Right atrium auricular region (tissue), 2 donors: ENCODE measurements at regions not wholly inside any gene's neighbourhood (a gene's known extent, or its start where the extent isn't known, plus 50 kb on each side); places are given as distances from the start of the nearest gene placed in this dataset.
"Not testable (repeated sequence)": the region's sequence is repeated elsewhere in the genome, so short reads cannot be mapped to it uniquely, and the experiment has no call there.

ENCODE experiments used
- DNase-seq: peaks from one replicate; pipeline ENCODE4 v3.0.0-alpha.2; 2019; ENCODE audit warnings: low spot score
- H3K27ac ChIP-seq, 2 donors: fragments of 200-600 bp; sonication (generic); 1 replicate in 1 of 2; 2 replicates in 1 of 2; pipeline ENCODE4 v1.5.1; 2016 to 2019
- H3K27me3 ChIP-seq, 2 donors: fragments of 200-600 bp; sonication (generic); one replicate each; pipeline versions ENCODE4 v1.5.1 to v1.6.0; 2017 to 2019
- H3K36me3 ChIP-seq: fragments of 200-600 bp; sonication (generic); one replicate; pipeline ENCODE4 v1.5.1; 2016
- H3K4me1 ChIP-seq, 2 donors: fragments of 200-600 bp; sonication (generic); one replicate each; pipeline versions ENCODE4 v1.5.1 to v1.6.0; 2017 to 2019
- H3K4me3 ChIP-seq, 2 donors: fragments of 200-600 bp; sonication (generic); 1 replicate in 1 of 2; 2 replicates in 1 of 2; pipeline ENCODE4 v1.5.1; 2017 to 2019; ENCODE audit warnings: mild to moderate bottlenecking in 1 of 2, moderate library complexity in 1 of 2
- H3K9me3 ChIP-seq, 2 donors: fragments of 200-600 bp; sonication (generic); one replicate each; pipeline ENCODE4 v1.5.1; 2019
- TF ChIP-seq, protein P1 (sequence below), 2 donors: fragments of 200-600 bp; sonication (generic); IDR thresholded peaks; one replicate each; pipeline ENCODE4 v1.5.1; 2019; ENCODE audit warnings: antibody characterized with exemption in 2 of 2

DNA sequence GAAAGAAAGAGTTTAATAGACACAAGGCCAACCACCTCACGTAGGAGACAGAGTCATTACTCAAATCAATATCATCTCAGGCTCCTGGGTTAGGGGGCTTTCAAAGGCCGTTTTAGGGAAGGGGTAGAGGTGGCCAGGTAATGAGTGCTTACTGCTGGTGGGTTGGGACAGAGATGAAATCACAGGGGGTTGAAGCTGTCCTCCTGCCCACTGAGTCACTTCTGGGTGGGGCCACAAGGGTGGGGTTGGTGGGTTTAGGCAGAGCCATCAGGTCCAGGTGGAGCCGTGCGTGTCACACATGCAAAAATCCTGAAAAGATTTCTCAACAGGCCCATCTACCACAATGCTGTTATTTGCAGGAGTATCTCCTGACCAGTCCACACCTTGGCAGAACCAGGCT is 167.0 kb upstream of the EXOC2 start:
- H3K9me3 ChIP-seq, result no peaks in the 10 kb centered on the region

DNA sequence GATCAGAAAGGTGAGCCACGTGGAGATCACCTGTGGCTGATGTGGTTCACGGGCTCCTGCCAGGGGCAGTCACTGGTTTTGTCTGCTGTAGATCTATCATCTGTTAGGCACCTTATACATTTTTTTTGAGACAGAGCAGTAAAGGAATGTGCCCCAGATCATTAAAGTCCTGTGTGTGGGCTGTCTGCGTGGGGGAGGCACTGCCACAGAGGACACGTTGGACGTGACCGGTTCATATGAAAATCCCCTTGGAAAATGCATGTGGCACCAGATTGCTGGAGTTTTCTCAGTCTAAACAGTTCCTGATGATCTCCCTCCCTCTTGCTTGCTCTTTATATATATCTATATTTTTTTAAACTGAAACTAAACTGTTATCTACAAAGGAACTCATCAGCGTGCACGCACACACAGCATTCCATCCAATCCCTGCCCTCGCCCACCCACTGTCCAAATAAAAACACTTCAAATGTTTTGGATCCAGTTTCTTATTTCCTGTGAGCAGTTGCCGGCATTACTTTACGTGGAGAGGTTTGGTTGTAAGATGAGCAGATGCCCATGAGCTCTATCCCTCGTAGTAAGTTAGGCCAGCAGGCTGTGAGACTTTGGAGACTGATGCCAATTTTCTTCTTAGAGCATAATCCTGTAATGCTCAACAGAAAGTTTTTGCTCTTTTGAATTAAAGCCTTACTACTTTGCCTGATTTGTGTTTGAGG is 161.6 kb upstream of the EXOC2 start:
- no peak for DNase-seq
- Histone ChIP-seq H3K9me3 (no peaks in the 10 kb centered on the region), H3K27me3 (no peaks in the 10 kb centered on the region), H3K4me3 (no peak overlapping the region), H3K36me3 (no peaks in the 10 kb centered on the region), H3K4me1 (no peaks in the 10 kb centered on the region), H3K27ac (no peak overlapping the region)
- TF ChIP-seq, protein P1, sequence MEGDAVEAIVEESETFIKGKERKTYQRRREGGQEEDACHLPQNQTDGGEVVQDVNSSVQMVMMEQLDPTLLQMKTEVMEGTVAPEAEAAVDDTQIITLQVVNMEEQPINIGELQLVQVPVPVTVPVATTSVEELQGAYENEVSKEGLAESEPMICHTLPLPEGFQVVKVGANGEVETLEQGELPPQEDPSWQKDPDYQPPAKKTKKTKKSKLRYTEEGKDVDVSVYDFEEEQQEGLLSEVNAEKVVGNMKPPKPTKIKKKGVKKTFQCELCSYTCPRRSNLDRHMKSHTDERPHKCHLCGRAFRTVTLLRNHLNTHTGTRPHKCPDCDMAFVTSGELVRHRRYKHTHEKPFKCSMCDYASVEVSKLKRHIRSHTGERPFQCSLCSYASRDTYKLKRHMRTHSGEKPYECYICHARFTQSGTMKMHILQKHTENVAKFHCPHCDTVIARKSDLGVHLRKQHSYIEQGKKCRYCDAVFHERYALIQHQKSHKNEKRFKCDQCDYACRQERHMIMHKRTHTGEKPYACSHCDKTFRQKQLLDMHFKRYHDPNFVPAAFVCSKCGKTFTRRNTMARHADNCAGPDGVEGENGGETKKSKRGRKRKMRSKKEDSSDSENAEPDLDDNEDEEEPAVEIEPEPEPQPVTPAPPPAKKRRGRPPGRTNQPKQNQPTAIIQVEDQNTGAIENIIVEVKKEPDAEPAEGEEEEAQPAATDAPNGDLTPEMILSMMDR (IDR thresholded peaks at IDR 0.05), result no peak

More for the DNA sequence above, 167.0 kb upstream of the EXOC2 start:
- Histone ChIP-seq H3K27ac (no peak overlapping the region), H3K4me3 (no peak overlapping the region), H3K36me3 (no peaks in the 10 kb centered on the region), H3K27me3 (no peaks in the 10 kb centered on the region), H3K4me1 (no peaks in the 10 kb centered on the region)
- DNase-seq, result no peak
- TF ChIP-seq, protein P1 (IDR thresholded peaks at IDR 0.05), result no peak

DNA sequence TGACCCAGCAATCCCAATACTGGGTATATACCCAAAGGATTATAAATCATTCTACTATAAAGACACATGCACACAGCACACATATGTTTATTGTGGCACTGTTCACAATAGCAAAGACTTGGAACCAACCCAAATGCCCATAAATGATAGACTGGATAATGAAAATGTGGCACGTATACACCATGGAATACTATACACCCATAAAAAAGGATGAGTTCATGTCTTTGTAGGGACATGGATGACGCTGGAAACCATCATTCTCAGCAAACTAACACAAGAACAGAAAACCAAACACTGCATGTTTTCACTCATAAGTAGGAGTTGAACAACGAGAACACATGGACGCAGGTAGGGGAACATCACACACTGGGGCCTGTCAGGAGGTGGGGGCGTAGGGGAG is 159.3 kb upstream of the EXOC2 start:
- not testable (repeated sequence) for H3K27me3 ChIP-seq, H3K27ac ChIP-seq, DNase-seq, H3K9me3 ChIP-seq, H3K36me3 ChIP-seq, H3K4me3 ChIP-seq, H3K4me1 ChIP-seq

DNA sequence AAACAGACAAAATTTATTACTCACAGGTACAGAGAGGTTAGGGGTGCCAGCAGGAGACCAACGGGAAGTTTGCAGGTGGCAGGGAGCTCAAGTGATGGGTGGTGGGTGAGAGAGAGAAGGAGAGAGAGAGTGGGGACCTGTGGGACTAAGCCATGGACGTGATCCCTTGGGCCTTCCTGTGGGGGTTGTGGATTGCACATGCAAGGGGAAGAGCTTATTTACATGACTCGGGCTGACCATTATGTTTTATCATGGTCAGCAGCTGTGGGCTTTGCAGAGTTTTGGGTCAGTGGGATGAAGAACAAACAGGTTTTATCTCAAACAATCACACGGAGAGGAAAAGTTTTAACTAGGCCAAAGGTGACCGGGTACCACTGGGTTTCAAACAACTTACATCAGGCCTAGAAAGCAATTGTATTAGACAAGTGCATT is 156.2 kb upstream of the EXOC2 start:
- H3K4me3 ChIP-seq, result no peak overlapping the region
- no peak overlapping the region for H3K27ac ChIP-seq
- no peaks in the 10 kb centered on the region for H3K27me3 ChIP-seq
- H3K9me3 ChIP-seq, result no peaks in the 10 kb centered on the region
- H3K36me3 ChIP-seq, result no peaks in the 10 kb centered on the region
- DNase-seq, result no peak
- TF ChIP-seq, protein P1 (IDR thresholded peaks at IDR 0.05), result no peak
- no peaks in the 10 kb centered on the region for H3K4me1 ChIP-seq

DNA sequence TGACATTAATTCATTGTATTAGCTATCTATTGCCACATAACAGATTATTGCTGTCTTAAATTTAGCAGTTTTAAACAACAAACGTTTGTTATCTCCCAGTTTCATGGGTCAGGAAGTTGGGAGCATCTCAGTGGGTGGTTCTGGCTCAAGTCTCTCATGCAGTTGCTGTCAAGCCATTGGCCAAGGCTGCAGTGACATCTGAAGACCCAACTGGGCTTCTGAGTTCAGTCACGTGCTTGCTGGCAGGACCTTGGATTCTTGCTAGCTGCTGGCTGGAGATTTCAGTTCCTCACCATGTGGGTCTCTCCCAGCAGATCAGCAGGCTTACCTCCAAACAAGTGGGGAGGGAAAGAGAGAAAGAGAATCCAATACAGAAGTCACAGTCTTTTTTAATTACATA is 152.6 kb upstream of the EXOC2 start:
- no peak overlapping the region for H3K4me3 ChIP-seq
- H3K36me3 ChIP-seq, result no peaks in the 10 kb centered on the region
- no peaks in the 10 kb centered on the region for H3K9me3 ChIP-seq
- no peak overlapping the region for H3K27ac ChIP-seq
- no peaks in the 10 kb centered on the region for H3K4me1 ChIP-seq
- no peaks in the 10 kb centered on the region for H3K27me3 ChIP-seq
- no peak for DNase-seq
- TF ChIP-seq, protein P1 (IDR thresholded peaks at IDR 0.05), result no peak

DNA sequence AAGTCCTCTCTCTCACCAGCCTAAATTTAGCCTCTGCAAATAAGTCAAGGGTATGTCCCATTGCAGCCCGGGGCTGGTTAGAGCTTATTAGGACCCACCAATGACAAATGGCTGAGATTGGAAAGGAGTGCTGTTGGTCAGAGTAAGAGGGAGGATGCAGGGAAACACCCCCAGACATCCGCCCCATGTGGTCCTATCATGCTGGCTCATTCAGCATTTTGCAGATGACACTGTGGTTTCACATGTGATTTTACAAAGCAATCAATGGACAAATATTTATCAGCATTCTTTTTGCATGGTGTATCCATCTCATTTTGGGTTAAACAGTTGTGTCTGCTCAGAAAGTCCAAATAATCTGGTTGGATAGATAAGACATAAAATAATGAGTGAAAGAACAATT is 152.2 kb upstream of the EXOC2 start:
- Histone ChIP-seq H3K27ac (no peak overlapping the region), H3K4me1 (no peaks in the 10 kb centered on the region), H3K36me3 (no peaks in the 10 kb centered on the region), H3K4me3 (no peak overlapping the region), H3K9me3 (peaks cover 0 to 5% of the 10 kb centered on the region in 2 donors), H3K27me3 (no peaks in the 10 kb centered on the region)
- no peak for DNase-seq
- TF ChIP-seq, protein P1 (IDR thresholded peaks at IDR 0.05), result no peak
